ENCODE measurements at regions not wholly inside any gene's neighbourhood (a gene's known extent, or its start where the extent isn't known, plus 50 kb on each side); places are given as distances from the start of the nearest gene placed in this dataset.
"Not testable (repeated sequence)": the region's sequence is repeated elsewhere in the genome, so short reads cannot be mapped to it uniquely, and the experiment has no call there.

DNA sequence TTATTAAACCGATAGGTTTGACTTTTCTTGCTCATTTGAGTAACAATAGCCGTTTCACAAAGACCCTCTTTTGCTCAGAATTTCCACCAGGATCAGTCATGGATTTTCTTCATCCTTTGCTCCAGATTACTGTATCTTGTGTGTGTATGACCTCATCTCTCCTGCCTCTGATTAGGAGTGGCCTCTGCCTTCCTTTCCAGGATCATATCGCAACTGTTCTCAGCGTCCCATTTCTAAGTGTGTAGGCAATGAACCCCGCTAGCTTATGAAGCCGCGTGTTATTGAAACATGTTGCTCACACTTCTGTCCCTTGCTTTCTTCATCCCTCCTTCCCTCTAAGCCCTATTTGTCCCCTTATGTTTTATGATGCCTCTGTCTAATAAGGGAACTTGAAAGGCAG is 169.8 kb upstream of the RPS23 start:
- no peak overlapping the region for H3K4me3 Mint-ChIP-seq
- no peaks in the 10 kb centered on the region for H3K36me3 Mint-ChIP-seq (ENCODE audit: low read depth)
- peak overlapping the region in 2 of 3 experiments; percentile 11 to 39 for H3K27ac Mint-ChIP-seq
- peaks cover 7% of the 10 kb centered on the region for H3K9me3 Mint-ChIP-seq
- H3K27me3 Mint-ChIP-seq (ENCODE audit: low read depth), result no peaks in the 10 kb centered on the region
- TF ChIP-seq, protein P1, sequence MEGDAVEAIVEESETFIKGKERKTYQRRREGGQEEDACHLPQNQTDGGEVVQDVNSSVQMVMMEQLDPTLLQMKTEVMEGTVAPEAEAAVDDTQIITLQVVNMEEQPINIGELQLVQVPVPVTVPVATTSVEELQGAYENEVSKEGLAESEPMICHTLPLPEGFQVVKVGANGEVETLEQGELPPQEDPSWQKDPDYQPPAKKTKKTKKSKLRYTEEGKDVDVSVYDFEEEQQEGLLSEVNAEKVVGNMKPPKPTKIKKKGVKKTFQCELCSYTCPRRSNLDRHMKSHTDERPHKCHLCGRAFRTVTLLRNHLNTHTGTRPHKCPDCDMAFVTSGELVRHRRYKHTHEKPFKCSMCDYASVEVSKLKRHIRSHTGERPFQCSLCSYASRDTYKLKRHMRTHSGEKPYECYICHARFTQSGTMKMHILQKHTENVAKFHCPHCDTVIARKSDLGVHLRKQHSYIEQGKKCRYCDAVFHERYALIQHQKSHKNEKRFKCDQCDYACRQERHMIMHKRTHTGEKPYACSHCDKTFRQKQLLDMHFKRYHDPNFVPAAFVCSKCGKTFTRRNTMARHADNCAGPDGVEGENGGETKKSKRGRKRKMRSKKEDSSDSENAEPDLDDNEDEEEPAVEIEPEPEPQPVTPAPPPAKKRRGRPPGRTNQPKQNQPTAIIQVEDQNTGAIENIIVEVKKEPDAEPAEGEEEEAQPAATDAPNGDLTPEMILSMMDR (IDR thresholded peaks at IDR 0.05; ENCODE audit: unreplicated experiment in 3 of 3), result no peak
- H3K4me1 Mint-ChIP-seq, result peaks cover 29% of the 10 kb centered on the region

- H3K4me3 Mint-ChIP-seq, result no peak overlapping the region
- peaks cover 2% of the 10 kb centered on the region for H3K9me3 Mint-ChIP-seq
- TF ChIP-seq, protein P1 (IDR thresholded peaks at IDR 0.05; ENCODE audit: unreplicated experiment in 3 of 3), result no peak
- peak overlapping the region in 2 of 3 experiments; percentile 76 to 79 for H3K27ac Mint-ChIP-seq
- H3K27me3 Mint-ChIP-seq (ENCODE audit: low read depth), result no peaks in the 10 kb centered on the region
- no peaks in the 10 kb centered on the region for H3K36me3 Mint-ChIP-seq (ENCODE audit: low read depth)
- peaks cover 29% of the 10 kb centered on the region for H3K4me1 Mint-ChIP-seq
Observed at GRCh38 chr5:82446809-82447208, 168.7 kb upstream of the RPS23 start.

DNA sequence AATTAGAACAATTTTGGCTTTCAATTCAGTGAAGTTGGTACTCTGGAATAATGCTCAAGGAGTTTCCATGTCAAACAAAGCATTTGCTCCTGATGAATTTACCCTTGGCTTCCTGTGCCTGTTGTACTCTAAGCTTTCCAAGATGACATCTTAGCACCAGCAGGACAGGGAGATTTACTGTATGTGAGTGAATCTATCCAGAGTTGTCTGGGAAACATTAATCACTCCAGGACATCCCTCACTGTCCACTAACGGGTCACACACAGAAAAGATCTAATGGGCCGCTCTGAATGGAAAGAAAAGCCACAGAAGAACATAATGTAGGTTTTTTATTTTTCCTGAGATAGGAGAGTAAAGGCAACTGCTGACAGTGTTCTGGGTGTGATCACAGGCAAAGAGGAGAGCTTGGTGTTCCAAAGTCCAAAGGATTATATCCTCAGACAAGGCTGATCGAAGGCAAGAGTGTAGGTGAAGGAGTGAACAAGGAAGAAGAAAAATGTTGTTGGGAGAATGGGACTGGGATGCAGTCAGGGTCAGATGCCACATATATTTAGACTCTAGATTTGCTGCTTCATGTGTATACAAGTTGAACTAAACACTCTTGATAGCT is 167.7 kb upstream of the RPS23 start:
- peaks cover 29% of the 10 kb centered on the region for H3K4me1 Mint-ChIP-seq
- H3K9me3 Mint-ChIP-seq, result no peaks in the 10 kb centered on the region
- H3K27ac Mint-ChIP-seq, result peak overlapping the region; percentile 68 to 79 (median 76)
- TF ChIP-seq, protein P1 (IDR thresholded peaks at IDR 0.05; ENCODE audit: unreplicated experiment in 3 of 3), result no peak
- H3K36me3 Mint-ChIP-seq (ENCODE audit: low read depth), result no peaks in the 10 kb centered on the region
- no peaks in the 10 kb centered on the region for H3K27me3 Mint-ChIP-seq (ENCODE audit: low read depth)
- H3K4me3 Mint-ChIP-seq, result no peak overlapping the region

DNA sequence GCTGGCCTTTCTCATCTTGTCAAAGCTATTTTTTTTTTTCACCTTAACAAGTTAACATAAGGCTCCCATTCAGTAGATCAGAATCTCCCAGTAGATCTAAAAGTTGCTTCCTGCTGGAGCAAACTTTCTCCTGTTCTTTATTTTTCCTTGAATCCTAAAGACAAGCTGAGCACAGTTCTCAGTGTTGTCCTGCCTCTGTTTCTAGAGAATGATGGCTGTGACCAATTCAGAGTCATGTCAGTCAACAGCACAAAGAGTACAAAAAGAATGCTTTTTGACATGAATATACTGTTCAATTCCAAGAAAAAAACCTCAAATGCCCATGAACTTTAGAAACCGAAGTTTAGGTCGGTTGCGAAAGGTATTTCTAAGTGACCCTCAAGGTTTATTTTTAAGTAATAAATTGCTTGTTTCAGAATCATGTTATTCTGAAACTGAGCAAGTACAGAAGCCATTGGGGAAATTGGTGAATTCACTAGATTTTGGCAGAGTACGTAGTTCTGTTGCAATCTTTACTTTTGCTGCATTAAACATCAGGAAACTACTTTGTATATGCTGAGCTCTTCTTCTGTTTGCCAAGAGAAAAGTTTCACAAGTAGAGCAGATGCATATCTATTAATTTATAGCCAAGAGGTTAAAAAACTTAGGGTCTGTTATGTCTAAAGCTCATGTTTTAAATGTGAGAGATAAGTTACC is 161.7 kb upstream of the RPS23 start:
- Mint-ChIP-seq H3K27ac (peak overlapping the region; percentile 63 to 88 (median 85)), H3K27me3 (ENCODE audit: low read depth) (no peaks in the 10 kb centered on the region), H3K4me1 (peaks cover 14% of the 10 kb centered on the region), H3K4me3 (no peak overlapping the region), H3K9me3 (peaks cover 10% of the 10 kb centered on the region), H3K36me3 (ENCODE audit: low read depth) (peaks cover 6% of the 10 kb centered on the region)
- TF ChIP-seq, protein P1 (IDR thresholded peaks at IDR 0.05; ENCODE audit: unreplicated experiment in 3 of 3), result no peak

DNA sequence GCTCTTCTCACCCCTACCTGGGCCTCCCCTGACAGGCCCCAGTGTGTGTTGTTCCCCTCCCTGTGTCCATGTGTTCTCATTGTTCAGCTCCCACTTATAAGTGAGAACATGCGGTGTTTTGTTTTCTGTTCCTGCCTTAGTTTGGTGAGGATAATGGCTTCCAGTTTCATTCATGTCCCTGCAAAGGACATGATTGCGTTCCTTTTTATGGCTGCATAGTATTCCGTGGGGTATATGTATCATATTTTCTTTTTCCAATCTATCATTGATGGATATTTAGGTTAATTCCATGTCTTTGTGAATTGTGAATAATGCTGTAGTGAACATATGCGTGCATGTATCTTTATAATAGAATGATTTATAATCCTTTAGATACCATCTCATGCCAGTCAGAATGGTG is 159.4 kb upstream of the RPS23 start:
- H3K4me1 Mint-ChIP-seq; H3K27me3 Mint-ChIP-seq (ENCODE audit: low read depth); H3K36me3 Mint-ChIP-seq (ENCODE audit: low read depth); H3K4me3 Mint-ChIP-seq; H3K27ac Mint-ChIP-seq: not testable (repeated sequence)
- H3K9me3 Mint-ChIP-seq, result peaks cover 13% of the 10 kb centered on the region

- Mint-ChIP-seq H3K36me3 (ENCODE audit: low read depth) (peaks cover 6% of the 10 kb centered on the region), H3K27me3 (ENCODE audit: low read depth) (no peaks in the 10 kb centered on the region), H3K27ac (no peak overlapping the region), H3K4me3 (no peak overlapping the region), H3K4me1 (peaks cover 6% of the 10 kb centered on the region), H3K9me3 (peaks cover 13% of the 10 kb centered on the region)
- TF ChIP-seq, protein P1 (IDR thresholded peaks at IDR 0.05; ENCODE audit: unreplicated experiment in 3 of 3), result no peak
Observed at GRCh38 chr5:82436291-82436690, 158.1 kb upstream of the RPS23 start.

GRCh38 chr5:82434696-82435660 is 156.8 kb upstream of the RPS23 start:
- not testable (repeated sequence) for H3K27me3 Mint-ChIP-seq (ENCODE audit: low read depth); H3K27ac Mint-ChIP-seq; H3K4me1 Mint-ChIP-seq; H3K4me3 Mint-ChIP-seq; H3K36me3 Mint-ChIP-seq (ENCODE audit: low read depth)
- peaks cover 13% of the 10 kb centered on the region for H3K9me3 Mint-ChIP-seq

Measured in nephron (organoid).